GM12865 (cell line): ENCODE measurements at regions not wholly inside any gene's neighbourhood (a gene's known extent, or its start where the extent isn't known, plus 50 kb on each side); places are given as distances from the start of the nearest gene placed in this dataset.

Source experiments
- DNase-seq: peaks from one replicate; pipeline ENCODE4 v3.0.0; 2010; ENCODE audit warnings: low read depth
- H3K4me3 ChIP-seq: 2 replicates; pipeline ENCODE4 v1.5.1; 2011; ENCODE audit warnings: mild to moderate bottlenecking, low read depth, low read length, control low read depth
- TF ChIP-seq, protein P1 (sequence below): IDR thresholded peaks from 2 replicates; pipeline ENCODE4 v1.5.1; 2011; ENCODE audit warnings: low read length, control low read depth, low read depth, inconsistent platforms; ENCODE audit not compliant: insufficient read depth; ENCODE audit errors: missing control alignments

DNA sequence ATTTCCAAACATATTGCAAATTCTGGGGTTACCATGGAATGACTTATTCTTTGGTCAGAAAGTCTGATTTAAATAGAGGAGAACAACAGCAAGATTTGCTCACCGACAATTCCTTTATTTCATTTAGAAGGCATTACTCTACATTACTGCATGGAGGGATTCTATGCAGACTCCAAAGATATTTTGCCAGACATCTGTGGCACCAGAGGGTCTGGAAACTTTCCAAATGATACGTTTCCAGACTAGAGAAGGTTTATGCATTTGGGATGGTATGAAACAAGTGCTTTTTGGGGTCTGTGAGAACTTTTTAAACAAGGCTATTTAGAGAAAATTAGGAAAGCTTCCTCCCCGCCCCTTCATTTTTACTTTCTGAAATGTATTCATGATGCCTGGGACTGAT is 125.3 kb downstream of the SAMD9 start:
- DNase-seq: no peak
- no peak overlapping the region for H3K4me3 ChIP-seq
- TF ChIP-seq, protein P1, sequence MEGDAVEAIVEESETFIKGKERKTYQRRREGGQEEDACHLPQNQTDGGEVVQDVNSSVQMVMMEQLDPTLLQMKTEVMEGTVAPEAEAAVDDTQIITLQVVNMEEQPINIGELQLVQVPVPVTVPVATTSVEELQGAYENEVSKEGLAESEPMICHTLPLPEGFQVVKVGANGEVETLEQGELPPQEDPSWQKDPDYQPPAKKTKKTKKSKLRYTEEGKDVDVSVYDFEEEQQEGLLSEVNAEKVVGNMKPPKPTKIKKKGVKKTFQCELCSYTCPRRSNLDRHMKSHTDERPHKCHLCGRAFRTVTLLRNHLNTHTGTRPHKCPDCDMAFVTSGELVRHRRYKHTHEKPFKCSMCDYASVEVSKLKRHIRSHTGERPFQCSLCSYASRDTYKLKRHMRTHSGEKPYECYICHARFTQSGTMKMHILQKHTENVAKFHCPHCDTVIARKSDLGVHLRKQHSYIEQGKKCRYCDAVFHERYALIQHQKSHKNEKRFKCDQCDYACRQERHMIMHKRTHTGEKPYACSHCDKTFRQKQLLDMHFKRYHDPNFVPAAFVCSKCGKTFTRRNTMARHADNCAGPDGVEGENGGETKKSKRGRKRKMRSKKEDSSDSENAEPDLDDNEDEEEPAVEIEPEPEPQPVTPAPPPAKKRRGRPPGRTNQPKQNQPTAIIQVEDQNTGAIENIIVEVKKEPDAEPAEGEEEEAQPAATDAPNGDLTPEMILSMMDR: no peak

DNA sequence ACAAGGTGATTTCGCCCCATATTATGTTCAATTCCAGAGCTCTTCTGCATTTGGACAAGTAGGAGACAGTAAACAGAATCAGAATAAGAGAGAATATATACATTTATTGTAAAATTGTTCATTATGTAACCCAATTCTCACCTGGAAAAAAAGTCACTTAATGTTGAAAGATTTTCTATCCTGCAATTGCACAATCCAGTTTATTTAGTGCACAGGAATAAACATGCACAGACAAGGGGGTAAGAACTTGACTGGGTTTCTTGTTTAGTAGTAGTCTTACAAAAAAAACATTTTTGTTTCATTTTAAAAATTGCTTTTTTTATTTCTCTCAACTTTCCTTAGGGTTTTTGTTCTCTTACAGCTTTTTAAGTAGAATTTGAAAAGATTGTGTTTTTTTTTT is 126.6 kb downstream of the SAMD9 start:
- H3K4me3 ChIP-seq: no peak overlapping the region

DNA sequence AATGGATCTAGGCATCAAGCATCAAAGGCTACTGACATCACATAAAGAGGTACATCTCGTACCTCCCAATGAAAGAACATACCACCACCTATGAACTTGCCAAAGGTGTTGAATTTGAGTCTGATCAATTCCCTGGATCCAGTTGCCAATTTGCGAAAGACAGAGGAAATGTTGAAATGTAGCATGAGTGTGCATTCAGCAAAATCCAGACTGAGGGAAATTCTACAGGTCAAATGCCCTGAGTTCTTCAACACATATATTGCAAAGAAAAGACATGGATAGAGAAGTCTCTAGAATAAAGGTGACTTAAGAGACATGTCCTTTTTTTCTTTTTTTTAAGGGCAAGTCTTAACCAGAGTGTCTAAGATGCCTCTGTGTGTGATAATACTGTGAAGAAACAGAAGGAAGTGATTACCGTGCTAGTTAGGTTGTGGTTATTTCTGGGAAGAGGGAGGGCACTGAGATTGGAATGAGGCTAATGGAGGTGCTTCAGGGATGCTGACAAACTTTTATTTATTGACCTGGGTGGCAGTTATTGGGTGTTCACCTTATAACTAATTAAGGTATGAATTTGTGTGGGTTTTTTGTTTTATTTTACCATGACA is 128.7 kb downstream of the SAMD9 start:
- no peak for DNase-seq
- TF ChIP-seq, protein P1: no peak
- no peak overlapping the region for H3K4me3 ChIP-seq

More for the DNA sequence above, 126.6 kb downstream of the SAMD9 start:
- DNase-seq: no peak
- TF ChIP-seq, protein P1: no peak

DNA sequence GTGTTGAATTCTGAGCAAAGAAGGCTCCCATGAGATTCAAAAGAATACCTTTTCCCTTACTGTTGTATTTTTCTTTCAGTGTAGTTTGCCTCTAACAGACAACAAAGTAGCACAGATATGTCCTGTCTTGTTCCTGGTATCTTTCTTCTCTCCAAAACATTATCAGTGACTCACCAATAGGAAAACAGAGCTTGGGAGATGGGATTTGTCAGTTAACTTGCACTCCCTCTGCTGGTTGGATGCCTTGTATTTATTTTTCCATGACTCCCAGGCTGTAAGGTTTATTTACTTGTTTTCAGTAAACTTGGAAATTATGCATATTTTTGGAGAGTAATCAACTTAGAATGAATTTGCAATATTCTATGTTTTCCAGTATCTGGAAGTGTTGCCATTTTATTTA is 129.7 kb downstream of the SAMD9 start:
- DNase-seq: peak; percentile 6
- no peak overlapping the region for H3K4me3 ChIP-seq
- TF ChIP-seq, protein P1: no peak

DNA sequence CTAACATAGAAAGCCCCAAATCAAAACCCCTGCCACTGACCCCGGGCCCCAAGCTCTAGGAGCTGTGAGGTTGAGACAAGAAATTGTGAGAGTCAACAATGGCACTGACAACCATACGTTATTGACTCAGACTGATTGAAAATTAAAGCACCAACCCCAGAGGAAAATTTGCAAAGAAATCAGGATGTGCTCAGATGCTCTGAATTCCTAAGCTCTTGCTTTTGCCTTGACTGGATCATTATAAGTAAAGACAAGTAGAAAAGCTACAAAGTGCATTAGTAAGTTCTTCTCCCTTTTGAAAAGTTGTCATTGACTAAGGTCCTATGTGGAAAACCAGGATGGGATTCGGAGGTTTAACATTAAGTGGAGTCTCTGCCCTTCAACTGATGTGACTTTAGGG is 130.2 kb downstream of the SAMD9 start:
- no peak for DNase-seq

DNA sequence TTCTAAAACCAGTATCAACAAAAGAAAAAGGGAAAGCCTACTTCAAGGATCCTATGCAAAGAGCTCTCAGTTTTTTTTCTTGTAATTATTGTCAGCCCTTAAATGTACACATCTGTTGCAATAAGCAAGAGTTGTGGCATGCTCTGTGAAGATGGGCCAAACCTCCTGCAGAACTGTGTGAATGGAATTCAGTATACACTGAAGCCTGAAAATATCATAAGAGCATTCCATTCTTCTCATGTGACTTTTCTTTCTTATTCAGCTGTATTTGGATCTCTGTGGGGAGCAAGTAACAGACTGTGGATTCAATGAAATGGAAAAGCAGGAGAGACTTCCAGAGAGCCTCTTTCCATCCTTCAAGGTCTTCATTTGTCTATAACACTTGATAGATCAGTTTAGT is 130.7 kb downstream of the SAMD9 start:
- no peak for DNase-seq
- TF ChIP-seq, protein P1: no peak
- H3K4me3 ChIP-seq: no peak overlapping the region

More for the DNA sequence above, 130.2 kb downstream of the SAMD9 start:
- no peak overlapping the region for H3K4me3 ChIP-seq
- TF ChIP-seq, protein P1: no peak

DNA sequence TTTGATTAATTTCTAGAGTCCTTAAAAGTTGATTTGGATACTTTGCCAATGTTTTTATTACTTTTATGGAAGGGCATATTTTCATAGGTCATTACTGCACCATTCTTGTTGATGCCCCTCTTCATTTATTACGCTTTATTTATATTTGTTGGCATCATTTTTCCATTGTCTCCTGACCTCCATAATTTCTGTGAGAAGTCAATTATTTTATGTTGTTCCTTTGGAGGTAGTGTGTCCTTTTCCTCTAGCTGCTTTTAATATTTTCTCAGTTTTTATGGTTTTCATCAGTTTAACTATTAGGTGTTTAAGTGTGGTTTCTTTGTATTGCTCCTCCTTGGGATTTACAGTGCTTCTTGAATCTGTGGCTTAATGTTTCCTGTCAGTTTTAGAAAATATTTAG is 134.9 kb downstream of the SAMD9 start:
- TF ChIP-seq, protein P1: no peak
- H3K4me3 ChIP-seq: no peak overlapping the region
- no peak for DNase-seq
